ENCODE measurements at regions not wholly inside any gene's neighbourhood (a gene's known extent, or its start where the extent isn't known, plus 50 kb on each side); places are given as distances from the start of the nearest gene placed in this dataset.

- TF ChIP-seq CTCF (IDR thresholded peaks at IDR 0.05; ENCODE audit: extremely low read depth, insufficient read depth, missing control alignments), result no peak
Measured at GRCh38 chr5:101084353-101084752, 181.3 kb upstream of the ST8SIA4 start.

GRCh38 chr5:101080462-101081240, 177.6 kb upstream of the ST8SIA4 start:
- no peak for TF ChIP-seq CTCF (IDR thresholded peaks at IDR 0.05; ENCODE audit: extremely low read depth, insufficient read depth, missing control alignments)
- DNase-seq (ENCODE audit: low spot score), result no peak
- in situ Hi-C loops (cut with MboI; ENCODE audit: low pct_unique_long_range_greater_than_20kb, low sequenced_read_pairs, unreplicated experiment), result no loop called here

More at GRCh38 chr5:101084353-101084752, 181.3 kb upstream of the ST8SIA4 start:
- no peak for DNase-seq (ENCODE audit: low spot score)
- in situ Hi-C loops (cut with MboI; ENCODE audit: low pct_unique_long_range_greater_than_20kb, low sequenced_read_pairs, unreplicated experiment), result no loop called here

- no peak for DNase-seq (ENCODE audit: low spot score)
- no peak for TF ChIP-seq CTCF (IDR thresholded peaks at IDR 0.05; ENCODE audit: extremely low read depth, insufficient read depth, missing control alignments)
- in situ Hi-C loops (cut with MboI; ENCODE audit: low pct_unique_long_range_greater_than_20kb, low sequenced_read_pairs, unreplicated experiment), result no loop called here
Measured at GRCh38 chr5:101068298-101068697, 165.2 kb upstream of the ST8SIA4 start.

- in situ Hi-C loops (cut with MboI; ENCODE audit: low pct_unique_long_range_greater_than_20kb, low sequenced_read_pairs, unreplicated experiment), result no loop called here
- no peak for DNase-seq (ENCODE audit: low spot score)
- no peak for TF ChIP-seq CTCF (IDR thresholded peaks at IDR 0.05; ENCODE audit: extremely low read depth, insufficient read depth, missing control alignments)
Measured at GRCh38 chr5:101067429-101067828, 164.3 kb upstream of the ST8SIA4 start.

- TF ChIP-seq CTCF (IDR thresholded peaks at IDR 0.05; ENCODE audit: extremely low read depth, insufficient read depth, missing control alignments), result no peak
- DNase-seq (ENCODE audit: low spot score), result no peak
- in situ Hi-C loops (cut with MboI; ENCODE audit: low pct_unique_long_range_greater_than_20kb, low sequenced_read_pairs, unreplicated experiment), result no loop called here
Measured at GRCh38 chr5:101062902-101063301, 159.8 kb upstream of the ST8SIA4 start.

- in situ Hi-C loops (cut with MboI; ENCODE audit: low pct_unique_long_range_greater_than_20kb, low sequenced_read_pairs, unreplicated experiment), result loop anchor here (25.0 kb wide), 1 partner anchor 435 kb away; no protein-coding TSS in a partner anchor
- DNase-seq (ENCODE audit: low spot score), result no peak
- no peak for TF ChIP-seq CTCF (IDR thresholded peaks at IDR 0.05; ENCODE audit: extremely low read depth, insufficient read depth, missing control alignments)
Measured at GRCh38 chr5:101047181-101047580, 144.1 kb upstream of the ST8SIA4 start.
